ENCODE measurements at regions not wholly inside any gene's neighbourhood (a gene's known extent, or its start where the extent isn't known, plus 50 kb on each side); places are given as distances from the start of the nearest gene placed in this dataset.

- TF ChIP-seq CTCF (IDR thresholded peaks at IDR 0.05; ENCODE audit: low read depth, low read length) (no peak), MYC (IDR thresholded peaks at IDR 0.05; ENCODE audit: low read depth, low read length) (no peak), MAX (IDR thresholded peaks at IDR 0.05; ENCODE audit: low read depth, low read length) (no peak)
Measured at GRCh38 chr14:97368049-97368448, 570.9 kb downstream of the VRK1 start.

All from NB4 (cell line).